DMS53 treated with DMSO at 0.1 percent for 48 hours (cell line): ENCODE measurements at regions not wholly inside any gene's neighbourhood (a gene's known extent, or its start where the extent isn't known, plus 50 kb on each side); places are given as distances from the start of the nearest gene placed in this dataset.

Experiments
- DNase-seq: peaks from one replicate; lab custom pipeline; 2025; ENCODE audit not compliant: unreplicated experiment; lab: John Stamatoyannopoulos, UW

DNA sequence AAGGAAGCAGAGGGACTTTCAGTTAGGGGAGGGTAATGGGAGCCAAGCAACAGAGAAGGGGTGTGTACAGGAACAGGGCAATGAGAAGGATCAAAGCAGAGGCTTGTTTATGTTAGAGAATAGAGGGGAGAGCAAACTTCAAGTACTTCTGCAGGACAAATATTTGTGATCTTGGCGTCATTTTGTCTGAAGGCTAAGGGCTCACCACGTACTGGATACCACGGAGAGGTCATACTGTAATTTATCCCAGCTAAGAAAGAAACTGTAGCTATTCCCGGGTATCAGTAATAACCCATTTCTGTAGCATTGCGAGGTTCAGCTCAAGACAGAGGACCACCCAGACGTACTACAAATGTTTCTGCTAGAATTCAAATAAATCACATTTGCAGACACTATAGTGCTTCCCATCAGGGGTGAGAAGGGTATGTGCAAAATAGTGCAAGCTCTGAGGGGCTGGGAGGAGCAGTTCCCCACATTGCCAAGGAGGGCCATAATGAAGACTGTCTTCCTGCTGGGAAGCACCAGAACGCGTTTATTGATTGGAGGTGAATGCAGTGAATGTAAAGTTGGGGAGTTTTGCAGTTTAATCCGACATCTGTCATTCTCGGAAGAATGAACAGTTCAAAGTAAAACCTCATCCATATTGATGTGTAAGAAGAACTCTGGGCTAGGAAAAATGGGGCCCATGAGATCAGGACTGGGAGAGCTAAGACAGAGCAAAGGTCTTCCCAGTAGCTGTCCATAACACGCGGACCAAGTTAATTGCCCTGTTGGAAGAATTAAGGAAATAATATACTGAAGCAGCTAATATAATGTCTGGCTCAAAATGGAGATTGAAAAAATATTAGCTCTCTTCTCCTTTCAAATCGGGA lies 136.9 kb downstream of the RWDD3 start:
- DNase-seq: peak; percentile 65

DNA sequence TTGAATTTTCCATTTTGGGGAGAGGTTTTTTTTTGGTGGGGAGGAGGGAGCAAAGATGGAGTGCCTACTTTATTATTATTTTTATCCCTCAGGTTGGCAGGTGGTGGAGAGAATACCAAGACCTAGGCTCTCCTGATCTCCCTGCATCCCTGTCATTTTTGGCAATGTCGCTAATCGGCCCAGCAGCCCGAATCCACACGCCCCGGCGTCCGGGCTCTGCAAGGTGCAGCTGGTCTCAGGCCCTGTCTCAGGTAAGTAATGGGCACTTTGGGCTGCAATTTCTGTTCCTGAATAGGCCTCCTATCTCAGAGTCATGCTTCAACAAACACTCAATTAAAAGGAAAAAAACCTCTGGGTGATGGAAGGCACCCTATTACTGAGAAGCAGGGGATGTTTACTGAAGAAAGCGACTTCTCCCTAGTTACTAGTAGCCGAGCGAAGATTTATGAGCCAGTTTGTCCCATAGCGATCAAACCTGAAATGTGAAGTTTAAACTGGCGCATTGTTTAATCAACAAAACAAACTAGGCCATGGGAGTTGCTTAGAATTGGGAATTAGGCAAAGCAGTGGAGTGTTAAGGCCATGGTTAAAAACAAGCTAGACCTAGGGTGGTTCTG lies 137.8 kb downstream of the RWDD3 start:
- DNase-seq: no peak

DNA sequence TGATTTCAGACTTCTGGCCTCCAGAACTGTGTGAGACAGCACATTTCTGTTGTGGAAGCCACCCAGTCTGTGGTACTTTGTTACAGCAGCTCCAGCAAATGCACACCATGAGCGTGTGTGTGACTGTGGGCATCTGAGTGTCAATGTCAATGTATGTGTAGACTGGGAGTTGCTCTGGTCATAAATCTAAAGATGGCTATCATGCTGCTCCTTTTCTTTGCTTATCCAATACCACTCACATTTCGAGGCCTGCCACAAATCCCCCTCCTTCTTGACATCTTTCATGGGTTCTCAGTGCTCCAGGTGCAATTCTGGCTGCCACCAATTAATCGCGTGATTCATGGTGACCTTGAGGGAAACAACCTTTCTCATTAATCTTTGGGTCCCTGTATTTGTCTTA lies 141.2 kb downstream of the RWDD3 start:
- DNase-seq: no peak

DNA sequence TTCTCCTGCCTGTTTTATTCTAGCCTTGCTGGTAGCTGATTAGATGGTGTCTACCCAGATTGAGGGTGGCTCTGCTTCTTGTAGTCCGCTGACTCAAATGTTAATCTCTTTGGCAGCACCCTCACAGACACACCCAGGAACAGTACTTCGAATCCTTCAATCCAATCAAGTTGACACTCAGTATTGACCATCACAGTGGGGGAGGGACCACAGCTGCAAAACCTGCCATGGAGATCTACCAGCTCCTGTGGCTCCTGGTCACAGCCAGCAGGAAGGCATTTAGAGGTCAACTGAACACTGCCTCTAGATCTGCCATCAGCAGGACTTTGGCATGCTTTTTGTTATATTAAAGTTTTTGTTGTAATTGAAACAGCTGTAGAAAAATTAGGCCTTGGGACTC lies 146.9 kb downstream of the RWDD3 start:
- DNase-seq: no peak

DNA sequence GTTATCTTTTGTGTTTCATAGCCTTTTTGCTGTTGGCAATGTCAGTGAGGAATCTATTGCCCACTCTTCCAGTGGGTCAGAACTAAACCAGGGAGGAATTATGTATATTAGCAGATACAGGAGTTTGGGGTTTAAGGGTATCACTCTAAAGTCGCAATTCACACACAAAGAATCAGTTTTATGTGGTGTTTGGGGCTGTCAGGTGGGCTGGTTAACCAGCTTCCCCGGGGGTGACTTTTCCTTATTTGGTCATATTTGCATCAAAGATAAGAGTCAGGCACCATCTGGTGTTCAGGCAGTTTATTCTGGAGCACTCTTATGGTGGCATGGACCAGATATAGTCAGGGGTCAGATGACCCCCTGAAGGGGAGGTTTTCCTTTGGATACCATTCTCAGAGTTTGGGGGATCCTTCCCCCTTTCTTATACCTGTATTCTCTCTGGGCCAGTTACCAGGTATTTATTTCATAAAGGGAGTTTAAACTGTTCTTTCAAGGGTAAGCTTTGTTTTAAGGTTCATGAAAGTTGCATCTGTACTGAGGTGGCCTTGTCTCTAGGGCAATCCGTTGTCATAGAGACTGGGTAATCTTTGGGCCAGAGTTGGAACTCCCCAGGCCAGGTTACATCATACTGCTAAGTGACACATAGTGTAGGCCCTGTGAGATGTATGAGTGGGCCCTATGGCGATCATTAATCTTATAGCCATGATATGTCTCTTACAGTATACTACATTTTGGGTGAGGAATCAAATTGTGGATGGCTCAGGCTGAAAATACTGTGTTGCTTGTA lies 148.2 kb downstream of the RWDD3 start:
- peak; percentile 21 for DNase-seq

DNA sequence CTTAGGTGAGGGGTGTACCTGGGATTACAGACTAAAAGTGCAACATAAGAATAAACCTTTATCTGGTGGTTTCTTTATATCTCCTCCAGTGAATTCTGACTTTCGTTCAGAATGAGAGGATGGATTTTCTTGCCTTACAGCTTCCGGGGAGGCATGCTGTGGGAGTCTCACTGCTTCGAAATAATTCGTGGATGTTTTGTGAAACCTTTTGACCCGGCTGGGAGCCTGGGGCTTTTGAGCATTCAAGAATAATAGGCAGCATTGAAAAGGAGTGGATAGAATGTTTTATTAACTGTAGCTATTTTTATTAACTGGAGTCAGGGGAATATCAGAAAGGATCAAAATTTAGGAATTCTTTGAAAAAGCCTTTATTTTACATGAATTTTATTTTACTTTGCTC lies 149.1 kb downstream of the RWDD3 start:
- DNase-seq: no peak

DNA sequence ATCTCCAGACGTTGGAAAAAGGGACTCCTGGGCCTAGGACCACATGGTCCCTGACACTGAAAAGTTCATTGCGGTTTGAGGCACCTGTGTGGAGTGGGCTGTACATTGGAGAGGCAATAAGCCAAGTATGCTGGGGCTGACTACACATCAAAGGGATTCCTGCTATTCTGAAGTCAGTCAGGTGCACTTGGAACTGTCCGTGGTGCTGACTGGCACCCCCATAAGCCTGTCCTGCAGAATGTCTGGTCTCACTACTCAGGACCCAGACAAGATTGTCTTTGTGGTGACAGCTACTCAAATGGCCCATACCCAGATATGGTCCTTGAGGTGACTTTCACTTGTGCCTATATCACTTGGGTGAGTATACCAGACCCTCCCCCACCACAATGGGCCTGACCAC lies 150.6 kb downstream of the RWDD3 start:
- DNase-seq: peak; percentile 4

DNA sequence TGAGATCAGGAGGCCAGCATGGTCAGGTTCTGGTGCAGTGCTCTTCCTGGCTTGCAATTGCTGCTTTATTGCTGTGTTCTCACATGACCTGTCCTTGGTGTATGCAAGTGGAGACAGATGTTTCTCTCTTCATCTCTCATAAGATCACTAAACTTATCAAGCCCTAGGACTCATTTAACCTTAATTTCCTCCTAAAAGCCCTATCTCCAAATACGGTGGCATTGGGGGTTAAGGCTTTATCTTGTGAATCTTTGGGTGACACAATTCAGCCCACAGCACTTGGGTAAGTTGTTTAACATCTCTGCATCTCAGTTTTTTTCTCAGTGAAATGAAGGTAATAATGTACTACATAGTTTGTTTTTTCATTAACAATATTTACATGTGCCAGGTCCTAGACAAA lies 152.4 kb downstream of the RWDD3 start:
- no peak for DNase-seq

DNA sequence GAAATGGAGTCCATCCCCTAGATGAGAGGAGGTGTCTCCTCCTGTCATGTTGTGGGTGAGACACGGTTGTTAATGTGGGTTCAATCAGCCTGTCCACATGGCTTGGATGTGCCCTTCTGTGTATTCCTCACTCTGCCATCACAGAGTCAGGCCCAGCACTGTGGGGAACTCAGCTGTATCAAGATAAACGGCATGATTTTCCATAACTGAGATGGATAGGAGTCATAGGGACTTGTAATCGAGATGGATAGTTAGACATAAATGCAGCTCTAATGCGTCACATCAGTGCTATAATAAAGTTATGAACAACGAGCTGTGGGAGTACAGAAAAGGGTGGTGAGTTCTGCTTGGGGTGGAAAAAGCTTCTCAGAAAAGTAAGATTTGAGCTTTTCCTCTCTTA lies 152.9 kb downstream of the RWDD3 start:
- no peak for DNase-seq

DNA sequence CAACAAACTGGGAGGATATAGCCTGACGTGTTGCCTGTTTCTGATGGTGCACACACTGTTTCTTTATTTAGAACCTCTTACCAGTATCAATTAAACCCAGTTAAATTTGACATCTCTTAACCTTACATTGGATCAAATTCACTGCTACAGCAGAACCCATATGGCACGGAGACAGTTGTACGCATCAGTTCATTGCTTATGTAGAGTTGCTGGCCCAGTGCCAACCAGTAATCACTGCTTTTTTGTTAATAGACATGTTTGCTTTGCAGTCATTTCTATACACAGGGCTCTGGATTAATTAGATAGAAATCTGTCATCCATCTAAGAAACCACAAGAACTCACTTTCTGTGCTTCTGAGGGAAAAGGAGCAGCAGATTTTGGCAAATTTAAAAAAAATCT lies 154.0 kb downstream of the RWDD3 start:
- DNase-seq: no peak

DNA sequence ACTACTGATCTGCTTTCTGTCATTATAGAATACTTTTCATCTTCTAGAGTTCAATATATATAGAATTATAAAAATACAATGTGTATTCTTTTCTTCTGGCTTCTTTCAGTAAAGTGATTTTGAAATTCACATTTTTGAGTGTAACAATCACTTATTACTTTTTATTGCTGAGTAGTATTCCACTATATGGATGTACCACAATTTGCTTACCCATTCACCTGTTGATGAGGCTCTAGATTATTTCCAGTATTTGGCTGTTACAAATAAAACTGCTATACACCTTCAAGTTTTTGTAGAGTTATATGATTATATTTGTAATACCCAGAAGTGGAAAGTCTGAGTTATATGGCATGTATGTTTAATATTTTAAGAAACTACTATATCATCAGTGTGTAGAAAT lies 159.4 kb downstream of the RWDD3 start:
- no peak for DNase-seq

DNA sequence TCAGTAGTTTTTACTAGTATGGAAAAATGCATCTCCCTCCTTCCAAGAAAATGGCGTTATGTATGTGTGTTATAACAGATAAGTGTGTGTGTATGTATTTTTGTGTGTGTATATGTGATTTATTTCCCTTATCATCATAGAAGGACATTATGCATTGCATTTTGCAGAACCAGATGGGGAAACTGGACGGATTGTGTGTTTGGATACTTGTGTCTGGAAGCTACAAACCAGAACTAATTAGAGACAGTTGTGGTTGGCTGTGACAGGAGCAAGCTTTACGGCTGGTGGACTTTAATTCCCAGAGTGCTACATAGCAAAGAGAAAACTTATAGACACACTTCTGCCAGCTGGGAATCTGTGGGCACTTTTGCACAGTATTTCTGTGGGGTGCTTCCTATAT lies 162.5 kb downstream of the RWDD3 start:
- DNase-seq: no peak

DNA sequence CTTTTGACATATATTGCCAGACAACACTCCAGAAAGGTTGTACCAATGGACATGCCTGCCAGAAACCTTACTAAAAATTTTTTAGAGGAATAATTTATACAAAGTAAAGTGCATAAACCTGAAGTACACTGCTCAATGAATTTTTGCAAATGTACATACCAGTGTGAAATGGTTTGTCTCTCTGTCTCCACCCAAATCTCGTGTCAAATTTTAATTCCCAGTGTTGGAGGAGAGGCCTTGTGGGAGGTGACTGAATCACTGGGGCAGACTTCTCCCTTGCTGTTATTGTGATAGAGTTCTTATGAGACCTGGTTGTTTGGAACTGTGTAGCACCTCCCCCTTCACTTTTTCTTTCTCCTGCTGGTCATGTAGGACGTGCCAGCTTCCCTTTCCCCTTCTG lies 168.8 kb downstream of the RWDD3 start:
- DNase-seq: no peak

DNA sequence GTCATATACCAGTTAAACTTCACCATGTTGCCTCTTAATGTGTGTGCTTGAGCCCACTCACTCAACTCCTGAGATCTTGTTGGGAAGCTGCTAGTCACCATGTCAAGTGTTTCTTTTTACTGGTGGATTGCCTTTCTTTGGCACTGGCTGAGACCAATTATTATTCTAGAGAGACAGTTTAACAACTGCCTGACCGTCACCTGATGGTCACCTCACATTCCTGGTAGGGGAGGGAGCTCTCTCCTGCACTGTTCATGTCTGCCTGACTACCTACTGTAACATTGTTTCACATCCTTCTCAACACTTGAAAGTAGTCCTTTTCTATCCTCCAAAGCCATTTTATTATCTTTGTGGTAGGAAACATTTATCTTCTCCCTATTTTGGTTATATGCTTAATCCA lies 172.3 kb downstream of the RWDD3 start:
- DNase-seq: no peak

DNA sequence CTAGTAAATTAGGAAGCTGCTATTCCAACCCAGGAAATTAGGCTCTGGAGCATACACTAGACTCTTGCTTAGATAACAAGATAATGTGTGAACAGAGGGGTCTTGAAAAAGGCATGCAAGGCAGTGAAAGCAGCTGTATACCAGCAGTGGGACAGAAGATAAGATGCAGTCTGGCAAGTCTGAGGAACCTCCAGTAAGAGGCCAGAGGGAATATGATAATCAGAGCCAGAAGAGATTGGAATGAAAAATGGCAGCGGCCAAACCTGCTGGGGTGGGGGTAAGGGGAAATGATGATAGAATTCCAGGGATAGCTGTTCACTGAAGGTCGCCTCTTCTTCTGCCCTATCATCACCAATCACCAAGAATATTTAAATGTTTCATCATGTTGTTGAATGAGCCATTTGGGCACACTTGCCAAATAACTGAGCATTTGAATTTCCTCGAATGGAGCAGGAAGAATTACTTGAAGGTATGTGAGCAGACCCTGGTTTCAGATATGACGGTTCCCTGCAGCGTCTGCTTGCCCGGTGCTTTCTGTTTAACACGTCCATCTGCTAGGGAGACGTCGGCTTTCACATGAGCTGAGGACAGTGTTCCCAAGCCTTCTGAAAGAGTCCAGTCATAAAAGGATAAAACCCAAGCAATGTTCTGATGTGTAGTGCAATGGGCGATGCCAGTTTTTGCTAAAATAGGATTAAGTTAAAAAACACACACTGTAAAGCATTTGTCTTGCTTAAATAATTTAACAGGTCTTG lies 173.3 kb downstream of the RWDD3 start:
- no peak for DNase-seq

DNA sequence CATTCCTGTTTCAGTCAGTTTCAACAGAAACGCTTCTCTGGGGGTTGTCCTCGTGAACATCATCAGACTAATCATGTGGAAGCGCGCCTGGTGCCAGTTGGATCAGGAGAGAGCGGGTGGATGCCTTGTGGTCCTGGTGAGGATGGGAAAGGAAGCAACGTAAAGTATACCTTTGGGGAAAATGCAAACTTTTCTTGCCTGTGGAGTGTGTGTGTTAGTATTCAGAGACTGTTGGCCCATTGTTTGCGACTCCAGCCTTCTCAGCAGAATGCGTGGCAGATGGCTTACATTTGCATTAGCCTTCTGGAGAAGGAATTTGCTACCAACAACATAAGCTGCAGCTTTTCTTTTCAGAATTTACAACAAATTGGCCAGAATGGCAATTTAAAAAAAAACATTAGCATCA lies 173.9 kb downstream of the RWDD3 start:
- no peak for DNase-seq

DNA sequence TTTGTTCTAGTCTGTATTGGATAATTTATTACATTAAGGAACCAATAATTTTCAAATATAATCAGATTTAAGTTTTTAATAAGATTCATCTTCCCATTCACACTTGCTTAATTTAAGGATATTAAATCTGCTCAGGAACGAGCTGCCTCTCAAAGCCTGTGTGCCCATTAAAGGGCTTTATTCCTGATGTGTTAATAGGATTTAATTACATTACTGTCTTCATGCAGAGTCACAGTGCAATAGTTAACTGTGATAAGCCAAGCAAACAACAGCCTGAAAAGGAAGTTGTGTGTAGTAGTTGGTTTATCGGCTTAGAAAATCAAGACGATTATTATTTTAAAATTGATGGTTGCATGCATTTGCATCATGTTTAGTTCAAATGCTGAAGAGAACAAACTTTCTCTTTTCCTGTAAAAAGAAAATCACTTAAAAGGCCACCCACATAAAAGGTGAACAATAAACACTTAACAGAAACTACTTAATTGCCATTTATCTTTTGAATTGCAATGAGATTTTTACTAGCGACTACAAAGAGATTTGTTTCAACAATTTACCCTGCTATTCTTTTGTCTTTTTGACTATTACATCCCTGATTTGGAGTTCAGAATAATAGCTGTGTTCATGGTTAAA lies 174.6 kb downstream of the RWDD3 start:
- no peak for DNase-seq

DNA sequence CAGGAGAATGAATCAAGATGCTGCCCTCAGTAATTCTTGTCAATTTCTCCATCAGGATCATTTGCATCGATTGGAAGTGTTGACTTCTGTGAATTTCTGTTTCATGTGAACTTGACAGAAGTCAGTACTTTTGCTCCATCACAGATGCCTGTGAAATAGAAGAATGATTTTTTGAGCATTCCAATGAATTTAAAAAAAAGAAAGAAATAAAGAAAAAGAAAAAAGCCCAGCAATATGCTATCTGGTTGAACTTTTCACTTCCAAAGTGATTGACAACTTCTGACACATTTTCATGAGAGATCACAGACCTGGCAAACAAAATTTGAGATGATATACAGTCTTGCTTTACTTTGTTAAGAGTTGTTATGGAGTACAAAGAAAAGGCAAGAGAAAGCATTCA lies 175.3 kb downstream of the RWDD3 start:
- no peak for DNase-seq

DNA sequence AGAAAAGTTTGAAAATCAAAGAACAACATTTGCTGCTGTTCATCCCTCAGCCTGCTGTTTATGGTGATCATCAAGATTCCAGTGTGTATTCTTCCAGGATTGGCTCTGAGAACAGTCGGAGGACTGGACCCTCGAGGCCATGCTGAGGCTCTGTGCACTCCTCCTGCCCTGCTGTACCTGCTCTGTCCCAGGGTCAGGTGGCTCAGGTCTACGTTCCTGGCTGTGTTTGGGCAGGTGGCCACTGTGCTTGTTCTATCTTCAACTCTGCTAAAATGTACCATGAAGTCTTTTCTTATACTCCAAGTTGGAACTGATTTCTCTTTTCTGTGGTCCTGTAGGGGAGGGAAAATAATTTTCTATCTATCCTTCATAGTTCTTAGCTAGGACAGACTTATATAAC lies 175.9 kb downstream of the RWDD3 start:
- DNase-seq: no peak

DNA sequence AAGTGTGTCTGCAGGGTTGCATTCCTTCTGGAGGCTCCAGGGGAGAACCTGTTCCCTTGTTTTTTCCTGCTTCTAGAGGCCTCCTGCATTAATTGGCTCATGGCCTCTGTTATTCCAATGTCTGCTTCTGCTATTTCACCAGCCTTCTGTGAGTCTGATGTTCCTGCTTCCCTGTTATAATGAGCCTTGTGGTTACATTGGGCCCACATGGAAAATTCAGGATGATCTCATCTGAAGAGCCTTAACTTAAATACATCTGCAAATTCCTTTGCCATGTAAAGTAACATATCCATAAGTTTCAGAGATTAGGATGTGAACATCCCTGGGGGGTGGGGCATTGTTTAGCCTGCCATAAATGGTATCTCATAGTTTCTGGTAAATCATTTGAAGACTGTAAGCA lies 181.1 kb downstream of the RWDD3 start:
- DNase-seq: no peak

DNA sequence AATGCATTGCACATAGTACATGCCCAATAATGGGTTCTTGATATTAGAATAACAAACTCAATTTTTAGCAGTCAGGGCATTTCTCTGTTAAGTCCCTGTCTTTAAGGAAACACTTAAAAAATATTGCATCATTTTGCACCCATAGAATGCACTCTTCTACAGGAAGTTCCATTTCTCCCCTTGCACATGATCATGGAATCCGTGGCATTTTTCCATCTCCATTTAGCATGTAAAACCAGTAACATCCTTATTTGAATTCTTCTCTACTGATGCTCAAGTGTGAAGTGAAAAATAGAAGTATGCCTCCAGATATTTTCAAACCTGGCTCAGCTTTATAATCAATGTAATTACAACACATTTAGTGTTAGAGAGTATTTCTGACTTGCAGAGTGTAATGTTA lies 192.8 kb downstream of the RWDD3 start:
- DNase-seq: no peak
